GM19467 (cell line): ENCODE measurements at regions not wholly inside any gene's neighbourhood (a gene's known extent, or its start where the extent isn't known, plus 50 kb on each side); places are given as distances from the start of the nearest gene placed in this dataset.

Source experiments
- ATAC-seq: cut with Tn5 transposase; IDR thresholded peaks from one replicate; pipeline ENCODE4 v1.9.1; 2021; ENCODE audit warnings: mild to moderate bottlenecking, moderate library complexity; ENCODE audit not compliant: unreplicated experiment

DNA sequence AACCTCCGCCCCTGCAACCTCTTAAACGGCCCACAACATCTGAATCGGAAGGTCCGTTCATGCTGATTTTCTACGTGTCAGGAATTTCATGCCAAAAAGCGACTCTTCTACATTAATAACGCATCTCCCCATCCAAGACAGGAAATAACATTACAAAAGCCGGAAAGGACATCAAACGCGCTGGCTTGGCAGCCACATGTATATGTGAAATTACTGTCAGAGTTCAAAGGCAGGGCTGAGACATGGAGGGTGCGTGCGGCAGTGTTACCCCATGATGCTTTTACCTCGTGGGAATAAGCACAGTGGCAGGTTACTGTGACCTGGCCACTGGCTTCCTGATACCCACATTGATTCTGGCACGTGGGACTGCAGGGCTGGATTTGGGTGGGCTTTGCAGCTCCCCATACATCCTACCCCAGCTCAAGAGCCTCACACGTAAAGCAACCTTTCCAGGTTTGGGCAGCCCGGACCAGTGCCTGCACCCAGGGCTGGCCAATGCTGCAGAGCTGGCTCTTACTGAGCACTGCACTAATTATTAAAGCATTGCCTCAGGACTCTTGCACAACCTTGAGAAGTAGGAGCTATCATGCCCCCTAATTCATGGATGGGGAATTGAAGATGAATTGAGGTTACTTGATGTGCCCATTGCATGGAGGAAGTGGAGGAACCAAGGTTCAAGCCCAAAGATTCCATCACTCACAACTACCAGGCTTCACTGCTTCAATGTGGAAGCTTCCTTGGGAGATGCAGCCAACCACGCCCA lies 120.6 kb upstream of the FOXF1 start:
- ATAC-seq = no peak

GRCh38 chr16:86390335-86390734 lies 120.0 kb upstream of the FOXF1 start:
- no peak for ATAC-seq

DNA sequence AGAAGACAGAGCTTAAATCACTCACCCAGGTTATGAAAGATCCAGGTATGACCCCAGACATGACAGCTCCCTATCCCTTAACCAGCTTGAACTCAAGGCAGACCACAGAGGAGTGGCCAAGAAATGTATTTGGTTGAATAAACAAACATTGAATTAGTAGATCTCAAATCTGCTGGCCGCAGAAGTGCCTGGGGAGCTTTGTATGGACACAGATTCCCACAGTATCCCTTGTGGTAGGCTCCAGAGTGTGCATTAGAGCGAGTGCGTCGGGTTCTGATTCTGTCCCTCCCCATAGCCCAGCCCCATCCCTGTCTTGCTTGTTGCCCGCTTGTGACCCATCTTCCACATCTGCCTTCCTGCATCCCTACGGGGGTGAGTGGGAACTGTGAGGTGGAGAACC lies 118.8 kb upstream of the FOXF1 start:
- ATAC-seq = no peak

GRCh38 chr16:86391984-86392383 lies 118.3 kb upstream of the FOXF1 start:
- ATAC-seq = no peak

DNA sequence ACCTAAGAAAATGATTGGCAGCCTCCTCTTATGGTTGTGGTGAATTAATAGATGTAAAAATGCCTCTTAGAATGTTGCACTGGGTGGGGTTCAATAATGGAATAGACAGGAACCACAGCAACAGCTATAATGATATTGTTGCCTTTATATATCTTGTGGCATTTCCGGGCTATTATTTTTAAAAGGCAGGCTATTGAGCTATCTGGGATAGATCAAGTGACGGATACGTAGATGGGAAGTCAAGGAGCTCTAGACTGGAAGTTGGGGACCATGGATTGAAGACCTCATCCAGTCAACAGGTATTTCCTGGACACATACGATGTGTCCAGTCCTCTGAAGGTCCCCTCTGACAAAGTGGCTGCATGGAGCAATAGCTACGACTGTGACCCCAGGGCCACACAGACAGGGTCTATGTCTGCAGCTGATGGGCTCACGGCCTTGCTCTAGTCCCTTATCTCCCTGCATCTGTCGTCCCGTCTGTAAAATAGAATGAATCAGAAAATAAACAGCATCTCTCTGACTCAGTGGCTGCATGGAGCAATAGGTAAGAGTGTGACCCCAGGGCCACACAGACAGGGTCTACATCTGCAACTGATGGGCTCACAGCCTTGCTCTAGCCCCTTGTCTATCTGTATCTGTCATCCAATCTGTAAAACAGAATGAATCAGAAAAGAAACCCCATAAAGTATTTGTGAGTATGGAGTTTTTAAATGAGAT lies 117.7 kb upstream of the FOXF1 start:
- ATAC-seq = no peak

- no peak for ATAC-seq
These were observed 116.3 kb upstream of the FOXF1 start for GRCh38 chr16:86393907-86394626.

- no peak for ATAC-seq
These were observed 114.8 kb upstream of the FOXF1 start for GRCh38 chr16:86395477-86395876.

DNA sequence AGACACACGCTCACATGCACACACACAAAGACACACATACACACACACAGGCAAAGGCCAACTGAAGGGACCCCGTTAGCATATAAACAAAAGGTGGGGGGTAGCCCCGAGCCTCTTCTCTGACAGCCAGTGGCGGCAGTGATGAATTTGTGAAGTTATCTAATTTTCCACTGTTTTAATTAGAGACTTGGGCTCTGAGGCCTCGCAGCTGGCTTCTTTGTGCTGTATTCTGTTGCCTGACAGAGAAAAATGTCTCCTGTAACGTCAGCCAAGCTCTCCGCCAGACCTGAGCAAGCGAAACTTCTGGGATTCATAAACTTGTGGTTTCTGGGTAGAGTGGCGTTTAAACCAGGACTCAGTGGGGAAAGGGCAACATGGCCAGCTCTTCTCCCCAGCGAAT lies 113.9 kb upstream of the FOXF1 start:
- ATAC-seq = no peak

DNA sequence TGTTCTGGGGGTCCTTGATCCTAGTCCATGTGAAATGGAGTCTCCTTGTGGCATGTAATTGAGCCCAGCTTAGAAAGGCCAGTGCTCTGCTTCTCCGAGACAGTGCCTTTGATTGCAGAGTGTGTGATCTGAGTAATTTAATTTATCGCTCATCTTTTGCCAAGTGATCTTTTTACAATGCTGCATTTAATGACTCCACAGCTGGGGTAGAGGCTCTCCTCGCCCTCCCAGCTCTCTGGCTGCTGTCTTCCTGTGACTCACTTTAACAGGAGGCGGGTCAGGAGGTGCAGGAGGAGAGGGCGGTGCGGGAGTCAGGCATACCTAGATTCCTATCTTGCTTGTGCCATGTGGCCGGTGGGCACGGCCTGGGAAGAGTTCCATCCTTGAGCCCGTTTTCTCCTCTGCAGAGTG lies 113.4 kb upstream of the FOXF1 start:
- no peak for ATAC-seq

GRCh38 chr16:86398201-86398600 lies 112.1 kb upstream of the FOXF1 start:
- no peak for ATAC-seq

GRCh38 chr16:86398622-86399021 lies 111.7 kb upstream of the FOXF1 start:
- no peak for ATAC-seq

DNA sequence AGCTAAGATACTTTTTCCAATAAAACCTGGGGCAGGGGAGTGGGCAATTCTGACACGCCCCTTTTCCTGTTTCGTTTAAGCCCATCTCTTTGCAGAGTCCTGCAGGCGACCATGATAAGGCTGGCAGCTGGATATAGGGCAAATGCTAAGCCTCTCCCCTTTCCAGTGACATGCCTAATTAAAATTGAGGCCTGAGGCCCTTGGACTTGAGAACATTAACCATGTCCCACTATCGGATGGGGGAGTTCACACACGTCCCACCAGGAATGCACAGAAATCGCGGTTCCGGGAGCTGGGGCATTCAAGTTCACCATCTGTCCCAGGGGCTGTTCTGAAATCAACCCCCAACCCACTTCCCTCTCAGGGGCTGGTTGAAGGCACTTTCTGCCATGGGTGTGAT lies 109.2 kb upstream of the FOXF1 start:
- no peak for ATAC-seq

DNA sequence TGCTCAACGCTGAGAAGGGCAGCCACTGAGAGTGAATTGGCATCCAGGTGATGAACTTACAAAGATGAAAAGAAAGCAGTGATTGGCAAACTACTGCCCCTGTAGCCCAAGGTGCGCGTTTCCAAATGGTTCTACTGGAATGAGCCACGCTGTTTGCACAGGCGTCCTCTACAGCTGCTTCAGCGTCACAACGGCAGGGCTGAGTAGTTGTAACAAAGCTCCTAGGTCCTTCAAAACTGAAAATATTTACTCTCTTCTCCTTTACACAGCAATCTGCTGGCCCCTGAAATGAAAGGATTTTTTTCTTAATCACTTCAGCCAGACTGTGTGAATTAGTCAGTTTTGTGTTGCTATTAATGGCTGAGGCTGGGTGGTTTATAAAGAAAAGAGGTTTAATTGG lies 107.2 kb upstream of the FOXF1 start:
- no peak for ATAC-seq

DNA sequence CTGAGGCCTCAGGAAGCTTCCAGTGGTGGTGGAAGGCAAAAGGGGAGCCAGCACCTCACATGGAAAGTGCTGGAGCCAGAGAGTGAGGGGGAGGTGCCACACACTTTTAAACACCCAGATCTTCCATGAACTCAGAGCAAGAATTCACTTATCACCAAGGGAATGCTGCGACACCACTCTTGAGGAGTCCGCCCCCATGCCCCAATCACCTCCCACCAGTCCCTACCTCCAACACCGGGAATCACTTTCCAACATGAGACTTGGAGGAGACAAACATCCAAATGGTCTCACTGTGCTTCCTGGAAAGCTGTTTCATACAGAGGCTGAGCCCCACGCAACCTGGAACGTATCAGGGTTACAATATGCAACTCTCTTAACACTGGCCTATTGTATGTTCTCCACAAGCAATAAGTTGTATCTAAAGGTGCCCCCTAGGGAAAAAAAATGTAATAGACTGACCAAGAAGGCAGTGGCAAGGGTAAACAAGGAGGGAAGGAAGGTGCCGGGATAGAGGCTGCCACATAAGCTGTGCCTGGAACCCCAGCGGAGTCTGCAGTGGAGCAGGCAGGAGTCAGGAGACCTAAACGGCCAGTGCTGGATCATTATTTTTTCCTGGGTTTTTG lies 106.7 kb upstream of the FOXF1 start:
- ATAC-seq = no peak

DNA sequence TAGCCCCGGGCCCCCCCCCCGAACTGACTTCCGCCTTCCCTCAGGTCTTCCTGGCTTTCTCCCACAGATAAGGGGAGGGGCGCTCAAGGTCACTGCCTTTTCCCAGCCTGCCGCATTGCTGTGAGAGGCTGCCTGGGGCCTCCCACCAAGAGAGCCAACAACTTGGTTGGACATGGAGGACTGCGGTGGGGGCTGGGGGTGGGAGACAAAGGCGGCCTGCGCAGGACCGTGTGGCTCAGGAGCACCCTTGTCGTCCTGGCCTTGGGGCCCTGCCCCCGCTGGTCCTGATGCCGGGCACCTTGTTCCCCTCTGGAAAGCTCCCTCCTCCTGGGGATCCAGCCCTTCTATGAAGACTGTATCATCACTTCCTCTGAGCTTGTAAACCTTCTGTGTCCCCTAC lies 105.6 kb upstream of the FOXF1 start:
- ATAC-seq = no peak

GRCh38 chr16:86405319-86405718 lies 105.0 kb upstream of the FOXF1 start:
- no peak for ATAC-seq

DNA sequence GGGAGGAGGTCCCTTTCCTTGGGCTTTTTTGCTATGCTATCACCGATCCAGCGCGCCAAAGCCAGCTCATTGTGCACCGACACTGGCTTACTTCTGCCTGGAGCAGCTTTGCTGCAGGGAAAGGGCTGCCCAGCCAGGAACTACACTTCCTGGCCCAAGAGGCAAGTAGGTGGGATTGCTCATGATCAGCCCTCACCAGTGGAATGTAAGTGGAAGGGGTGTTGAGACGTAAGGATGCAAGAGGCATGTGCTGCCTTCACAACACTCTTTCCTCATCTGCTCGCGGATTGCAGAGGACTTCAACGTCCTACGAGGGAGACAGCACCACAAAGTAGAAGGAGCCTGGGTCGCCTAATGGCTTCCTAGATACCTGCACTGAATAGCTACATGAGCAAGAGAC lies 104.3 kb upstream of the FOXF1 start:
- no peak for ATAC-seq

- no peak for ATAC-seq
These were observed 101.6 kb upstream of the FOXF1 start for GRCh38 chr16:86408685-86409084.

- no peak for ATAC-seq
These were observed 100.2 kb upstream of the FOXF1 start for GRCh38 chr16:86410081-86410480.

DNA sequence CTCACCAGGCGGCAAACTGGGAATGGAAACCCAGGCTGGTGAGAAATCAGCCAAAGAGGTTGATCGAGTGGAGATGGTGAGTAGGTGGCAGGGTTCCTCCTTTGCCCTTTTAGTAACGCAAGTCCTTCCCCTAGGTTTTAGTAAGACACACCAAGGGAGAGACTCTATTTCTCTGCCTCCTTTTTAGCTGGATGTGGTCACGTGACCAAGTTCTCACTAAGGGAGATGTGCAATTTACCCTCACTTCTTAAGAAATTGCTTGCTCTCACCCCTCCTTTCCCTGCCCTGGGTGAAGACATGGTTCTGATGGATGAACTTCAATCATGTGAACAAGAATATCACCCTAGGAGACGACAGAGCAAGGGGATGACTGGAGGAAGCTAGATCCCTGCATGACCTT lies 99.8 kb upstream of the FOXF1 start:
- ATAC-seq = no peak

GRCh38 chr16:86411897-86412296 lies 98.4 kb upstream of the FOXF1 start:
- ATAC-seq = no peak
